NCI-H524 (cell line): ENCODE measurements at regions not wholly inside any gene's neighbourhood (a gene's known extent, or its start where the extent isn't known, plus 50 kb on each side); places are given as distances from the start of the nearest gene placed in this dataset.

ENCODE experiments used
- DNase-seq, 2 experiments: peaks; one replicate each; lab custom pipeline; 2025; lab: John Stamatoyannopoulos, UW

DNA sequence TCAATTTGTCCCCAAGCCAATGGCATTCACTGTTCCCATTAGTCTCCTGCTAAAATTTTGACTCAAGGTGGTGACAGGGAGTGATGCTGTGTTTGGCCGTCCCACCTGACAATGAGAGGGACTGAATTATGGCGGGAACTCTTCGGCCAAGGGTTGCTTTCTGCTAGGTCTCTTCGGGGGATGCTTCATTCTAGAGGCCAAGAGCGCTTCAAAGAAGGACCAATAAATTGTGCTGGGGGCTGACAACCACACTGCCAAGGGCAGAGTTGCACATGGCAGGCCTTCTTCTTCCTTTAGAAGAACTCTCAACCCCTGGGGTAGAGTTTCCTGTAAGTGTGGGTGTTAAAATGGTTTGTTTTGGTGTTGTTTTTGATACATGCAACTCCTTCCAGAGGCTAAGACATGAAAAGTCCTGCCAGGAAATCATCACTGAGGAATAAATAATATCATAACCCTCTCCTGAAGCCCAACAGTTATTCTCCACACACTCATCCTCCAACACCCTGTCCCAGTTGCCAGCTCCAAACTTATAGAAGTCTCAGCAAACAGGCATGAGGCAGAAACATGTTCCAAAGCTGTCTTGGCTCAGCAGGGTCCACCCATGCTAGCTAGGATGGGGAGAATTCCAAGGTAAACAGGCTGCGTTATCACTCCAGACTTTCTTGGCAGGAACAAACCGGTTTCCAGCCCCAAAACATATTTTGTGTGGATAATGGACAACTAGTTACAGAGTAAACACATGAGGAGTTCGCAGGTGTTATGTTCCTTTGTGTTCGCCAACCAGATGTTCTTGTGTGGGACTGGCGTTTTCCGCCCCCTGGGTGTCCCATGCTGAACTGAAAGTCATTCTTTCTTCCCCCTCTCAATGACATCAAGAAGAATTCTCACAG lies 396.7 kb upstream of the RGMA start:
- no peak for DNase-seq

DNA sequence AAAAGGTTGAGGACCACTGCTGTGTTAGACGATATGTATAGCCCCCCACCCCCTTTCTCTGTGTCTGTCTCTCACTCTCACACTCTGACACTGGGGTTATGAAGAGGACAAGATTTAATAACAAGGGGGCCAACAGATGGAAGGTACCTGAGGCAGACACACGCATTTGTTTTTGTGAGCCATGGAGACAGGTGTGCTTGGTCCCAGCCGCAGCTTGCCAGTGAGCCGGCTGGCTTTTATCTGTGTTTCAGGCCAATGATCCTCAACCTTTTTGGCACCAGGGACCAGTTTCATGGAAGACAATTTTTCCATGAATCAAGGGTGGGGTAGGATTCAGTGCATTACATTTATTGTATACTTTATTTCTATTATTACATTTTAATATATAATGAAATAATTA lies 394.9 kb upstream of the RGMA start:
- DNase-seq, result no peak

DNA sequence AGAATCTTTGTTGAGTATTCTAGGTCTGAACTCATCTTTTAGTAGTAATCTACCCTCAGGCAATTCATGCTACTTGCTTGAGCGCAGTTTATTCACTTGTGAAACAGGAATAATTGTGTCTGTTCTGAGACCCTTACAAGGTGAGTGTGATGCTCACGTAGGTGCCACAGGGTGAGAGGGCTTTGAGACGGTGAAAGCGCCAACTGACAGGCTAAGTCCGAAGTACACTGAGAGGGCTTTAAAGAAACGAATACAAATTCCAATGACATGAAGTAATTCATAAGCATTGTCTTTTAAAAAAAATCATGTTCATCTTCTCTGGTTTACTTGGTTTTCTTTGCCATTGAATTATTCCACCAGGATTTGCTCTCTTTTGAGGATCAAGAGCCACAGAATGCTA lies 393.7 kb upstream of the RGMA start:
- DNase-seq, result no peak

DNA sequence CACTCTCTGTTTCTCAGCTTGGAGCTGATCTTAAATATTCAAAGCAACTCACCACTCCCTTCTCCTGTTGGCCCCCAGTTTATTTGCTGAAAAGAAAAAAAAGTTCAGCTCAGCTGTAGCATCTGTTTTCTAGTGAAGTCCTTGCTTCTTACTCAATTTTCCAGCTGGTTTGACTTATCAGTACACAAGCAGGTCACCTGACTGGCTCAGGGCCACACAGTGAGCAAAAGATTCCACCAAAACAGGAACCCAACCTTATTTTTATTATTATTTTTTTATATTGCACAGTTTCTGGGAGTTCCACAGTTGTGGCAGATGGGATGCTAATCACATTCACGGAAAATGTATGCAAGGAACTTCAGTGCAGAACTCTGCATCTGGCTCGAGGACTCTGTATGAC lies 390.7 kb upstream of the RGMA start:
- DNase-seq, result no peak

DNA sequence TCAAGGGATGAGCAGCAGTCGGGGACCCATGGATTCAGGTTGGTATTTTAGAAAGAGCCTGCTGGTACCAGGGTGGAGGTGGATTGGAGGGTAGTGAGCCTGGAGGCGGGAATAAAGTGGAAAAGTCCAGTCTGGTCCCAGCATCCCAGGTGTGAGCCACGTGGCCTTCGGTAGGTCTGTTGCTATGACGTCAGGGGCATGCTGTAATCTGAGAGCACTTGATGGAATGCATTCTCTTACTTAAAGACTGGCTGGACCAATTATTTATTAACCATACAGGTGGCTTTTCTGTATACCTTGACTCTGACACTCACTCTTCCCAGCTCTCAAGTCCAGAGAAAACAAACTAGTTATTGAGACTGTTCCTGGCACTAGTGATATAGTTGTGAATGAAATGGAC lies 389.9 kb upstream of the RGMA start:
- DNase-seq, result no peak

DNA sequence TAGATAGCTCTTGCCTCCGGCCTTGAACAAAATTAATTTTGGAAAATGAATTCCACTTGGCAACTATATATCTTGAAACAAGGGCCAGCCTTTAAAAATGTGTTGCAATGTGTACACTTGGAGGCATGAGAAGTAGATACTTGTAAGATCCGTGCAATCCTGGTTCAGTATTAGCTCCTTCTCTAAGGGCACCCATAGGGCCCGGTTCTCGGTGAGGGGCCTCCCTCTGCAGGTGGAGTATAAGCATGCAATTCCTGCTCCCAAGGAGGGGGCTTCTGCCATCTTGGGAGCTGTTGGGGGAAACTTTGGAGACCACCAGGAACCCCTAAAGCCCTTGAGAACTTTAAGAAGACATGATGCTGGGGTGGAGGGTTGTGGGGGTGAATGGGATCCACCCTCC lies 388.7 kb upstream of the RGMA start:
- no peak for DNase-seq

DNA sequence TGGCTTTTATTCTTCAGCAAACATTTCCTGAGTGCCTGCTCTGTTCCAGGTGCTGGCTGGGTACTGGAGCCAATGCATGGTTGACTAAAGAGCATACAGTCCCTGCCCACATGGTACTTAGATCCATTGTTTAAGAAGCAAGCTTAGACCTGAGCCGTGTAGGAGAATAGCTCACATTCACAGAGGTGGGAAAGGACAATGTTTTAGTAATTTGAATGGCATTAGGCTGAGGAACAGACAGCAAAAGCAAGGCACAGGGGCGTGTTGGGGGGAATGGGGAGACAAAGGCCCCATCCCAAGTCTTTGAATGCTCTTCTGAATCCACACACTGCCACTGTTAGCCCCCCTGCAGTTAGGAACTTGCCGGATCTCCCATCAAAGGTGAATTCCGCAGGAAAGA lies 388.2 kb upstream of the RGMA start:
- no peak for DNase-seq

DNA sequence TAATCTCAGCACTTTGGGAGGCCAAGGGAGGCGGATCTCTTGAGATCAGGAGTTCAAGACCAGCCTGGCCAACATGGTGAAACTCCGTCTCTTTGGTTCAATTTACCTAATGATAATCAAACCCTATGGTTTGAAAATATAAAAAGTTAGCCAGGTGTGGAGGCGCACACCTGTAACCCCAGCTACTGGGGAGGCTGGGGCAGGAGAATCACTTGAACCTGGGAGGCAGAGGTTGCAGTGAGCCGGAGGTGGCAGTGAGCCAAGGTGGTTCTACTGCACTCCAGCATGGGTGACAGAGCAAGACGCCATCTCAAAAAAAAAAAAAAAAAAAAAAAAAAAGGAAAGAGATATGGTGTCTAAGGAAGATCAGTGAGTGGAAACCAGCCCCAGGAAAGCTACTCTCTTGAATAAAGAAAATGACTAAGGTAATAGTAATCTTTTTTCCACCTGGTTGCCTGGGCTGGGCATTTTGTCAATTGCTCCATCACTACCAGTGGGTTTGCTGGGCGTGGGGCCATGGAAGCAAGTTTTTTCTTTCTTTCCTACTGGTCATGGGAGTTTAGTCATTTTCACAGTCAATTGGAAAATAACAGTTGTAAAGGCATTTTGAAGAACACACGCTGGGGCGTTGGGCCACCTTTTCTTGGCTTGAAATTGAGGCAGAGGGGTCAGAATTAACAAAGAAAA lies 387.6 kb upstream of the RGMA start:
- DNase-seq, result no peak

DNA sequence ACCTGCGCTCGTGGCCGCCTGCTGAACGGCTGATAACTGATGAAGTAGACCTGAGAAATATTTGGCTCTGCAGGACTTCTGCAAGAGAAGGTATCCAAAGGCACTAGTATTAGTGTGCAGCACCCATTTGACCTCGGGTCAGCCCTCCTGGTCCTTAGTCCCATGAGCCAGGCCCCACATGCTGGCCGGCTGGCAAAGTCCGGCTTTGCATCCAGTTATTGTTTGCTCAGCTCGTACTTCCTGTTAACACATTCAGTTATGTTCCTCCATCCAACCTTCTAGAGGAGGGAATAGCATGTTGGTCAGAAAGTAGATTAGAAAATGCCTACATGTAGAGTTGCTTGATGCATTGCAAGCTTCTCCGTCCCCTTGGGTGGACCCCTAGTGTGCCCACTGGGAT lies 385.7 kb upstream of the RGMA start:
- no peak for DNase-seq

DNA sequence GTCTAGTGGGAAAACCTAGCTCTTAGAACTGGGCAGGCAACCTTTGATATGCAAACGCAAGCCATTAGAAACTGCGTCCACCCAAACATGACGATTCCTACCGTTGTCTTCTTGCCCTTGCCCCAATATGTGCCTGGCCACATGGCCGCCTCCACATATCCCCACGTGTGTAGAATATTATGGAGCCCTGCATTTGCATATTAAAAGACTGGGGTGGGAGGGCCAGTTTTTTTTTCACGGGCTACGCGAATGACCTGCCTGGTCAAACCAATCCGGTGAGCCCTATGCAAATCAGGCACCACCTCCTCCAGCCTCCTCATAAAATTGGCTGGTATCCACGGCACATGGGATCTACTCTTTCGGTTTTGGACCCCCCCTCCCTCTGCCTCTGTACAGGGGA lies 381.0 kb upstream of the RGMA start:
- DNase-seq, result no peak

DNA sequence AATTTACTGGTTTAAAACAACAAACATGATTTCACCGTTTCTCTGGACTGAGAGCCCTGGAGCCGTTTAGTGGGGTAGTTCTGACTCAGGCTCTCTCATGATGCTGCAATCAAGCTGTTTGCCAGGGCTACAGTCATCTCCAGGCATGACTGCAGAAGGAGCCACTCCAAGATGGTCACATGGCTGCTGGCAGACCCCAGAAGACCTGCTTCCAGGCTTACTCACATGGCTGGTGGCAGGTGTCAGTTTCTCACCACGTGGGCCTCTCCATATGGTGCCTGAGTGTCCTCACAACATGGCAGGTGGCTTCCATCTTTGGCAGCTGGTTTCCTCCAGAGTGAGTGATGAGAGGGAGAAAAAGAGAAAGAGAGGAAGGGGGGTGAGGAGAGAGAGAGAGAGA lies 378.3 kb upstream of the RGMA start:
- DNase-seq, result peak; percentile 99 to 100

DNA sequence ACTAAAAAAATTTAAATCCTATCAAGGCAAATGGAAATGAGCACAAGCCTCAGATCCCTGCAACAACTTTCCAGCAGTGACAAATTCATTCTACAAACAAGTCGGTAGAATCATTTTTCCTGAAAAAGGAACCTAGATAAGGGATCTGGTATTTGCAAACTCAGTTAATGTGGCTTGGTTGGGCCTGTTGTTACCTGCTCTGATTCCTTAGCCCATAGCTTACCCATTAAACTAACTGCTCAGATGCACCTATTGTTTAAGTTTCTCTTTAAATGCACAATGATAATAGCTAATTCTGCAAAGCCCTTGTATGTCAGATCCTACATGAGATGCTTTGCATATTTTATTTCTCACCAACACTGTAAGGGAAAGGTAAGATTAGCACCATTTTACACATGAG lies 377.4 kb upstream of the RGMA start:
- DNase-seq, result peak in 1 of 2 experiments; percentile 33

DNA sequence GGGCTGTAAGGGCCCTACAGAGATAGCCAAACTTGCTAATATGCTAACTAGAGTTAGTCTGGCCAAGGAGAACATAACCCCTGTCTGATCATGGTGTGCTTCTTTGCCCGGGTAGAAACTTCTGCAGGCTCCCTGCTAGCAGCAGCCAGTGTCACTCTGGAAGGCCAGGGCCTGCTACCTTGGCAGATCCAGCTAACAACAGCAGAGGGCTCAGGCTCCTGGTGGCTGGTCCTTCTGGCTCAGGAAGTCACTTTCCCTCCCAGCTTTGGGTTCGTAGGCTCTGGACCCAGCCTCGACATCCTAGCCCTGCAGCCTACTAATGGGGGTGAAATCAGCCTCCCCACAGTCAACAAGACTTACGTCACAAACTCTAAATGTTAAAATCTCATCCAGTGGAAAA lies 373.7 kb upstream of the RGMA start:
- no peak for DNase-seq

DNA sequence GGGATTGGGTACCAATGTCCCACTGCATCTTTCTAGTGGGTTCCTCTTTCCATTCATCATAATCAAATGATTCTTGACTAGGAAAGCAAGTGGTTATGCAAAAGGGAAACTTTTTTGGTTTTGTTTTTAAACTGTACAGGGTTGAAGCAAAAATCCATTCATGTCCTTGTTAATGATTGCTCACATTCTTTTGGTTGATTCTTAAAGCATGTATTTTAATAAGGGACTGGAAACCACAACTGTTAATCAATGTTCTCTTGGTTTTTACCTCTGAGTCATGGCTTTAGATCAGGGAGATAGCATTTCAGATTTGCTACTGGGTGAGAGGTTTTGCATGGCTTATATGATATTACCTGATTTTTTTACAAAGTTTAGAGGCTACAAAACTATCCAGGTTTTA lies 371.7 kb upstream of the RGMA start:
- no peak for DNase-seq

DNA sequence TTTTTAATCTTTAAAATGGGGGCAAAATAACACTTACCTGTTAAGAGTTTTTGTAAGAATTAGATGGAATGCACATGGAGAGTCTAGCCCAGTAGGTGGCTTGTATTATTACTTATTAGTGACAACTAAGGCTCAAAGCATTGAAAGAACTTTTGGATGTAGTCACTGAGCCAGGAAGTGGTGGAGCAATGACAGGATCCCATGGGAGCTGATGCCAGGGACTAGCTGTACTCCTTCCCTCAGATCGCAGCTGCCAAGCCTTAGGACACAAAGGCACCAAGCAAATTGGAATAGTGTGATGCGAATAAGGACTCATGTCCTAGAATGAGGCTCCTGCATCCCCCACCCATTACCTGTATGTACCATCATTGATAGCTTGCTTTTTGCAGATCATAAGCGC lies 370.4 kb upstream of the RGMA start:
- DNase-seq, result no peak

DNA sequence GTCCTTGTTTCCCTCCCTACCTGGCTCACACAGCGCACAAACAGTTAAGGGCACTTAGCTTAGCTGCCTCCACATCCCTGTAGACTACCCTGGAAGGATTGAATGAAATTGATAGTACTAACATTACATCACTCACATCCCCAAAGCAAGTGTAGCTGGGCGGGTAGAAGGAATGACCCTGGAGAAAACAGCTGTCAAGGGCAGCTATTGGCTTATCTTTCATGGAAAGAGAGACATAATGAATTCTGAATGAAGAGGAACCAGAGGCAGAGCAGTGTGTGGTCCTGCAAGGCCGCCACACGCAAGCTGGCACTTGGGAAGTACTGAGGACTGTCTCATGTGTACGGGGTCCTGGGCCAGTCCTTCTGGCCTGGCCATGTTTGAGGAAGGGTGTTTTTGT lies 369.6 kb upstream of the RGMA start:
- DNase-seq, result no peak

DNA sequence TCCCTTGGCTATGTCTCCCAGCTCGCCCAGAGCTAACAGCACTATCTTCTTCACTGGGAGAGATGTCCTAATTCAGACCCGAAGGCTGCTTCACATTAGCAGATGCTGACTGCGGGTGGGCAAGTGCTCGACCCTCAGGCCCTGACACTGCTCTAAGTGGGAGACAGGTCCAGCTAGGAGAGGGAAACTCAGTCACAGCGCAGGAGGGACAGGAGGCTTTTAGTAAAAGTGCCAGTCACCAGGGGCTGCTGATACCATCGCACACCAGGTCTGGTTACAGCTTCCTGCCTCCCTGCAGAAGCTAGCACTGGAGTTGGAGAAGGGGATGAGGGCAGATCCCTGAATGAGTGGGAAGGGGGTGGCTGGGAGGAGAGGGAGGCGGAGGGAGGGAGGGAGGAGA lies 365.8 kb upstream of the RGMA start:
- DNase-seq, result no peak

DNA sequence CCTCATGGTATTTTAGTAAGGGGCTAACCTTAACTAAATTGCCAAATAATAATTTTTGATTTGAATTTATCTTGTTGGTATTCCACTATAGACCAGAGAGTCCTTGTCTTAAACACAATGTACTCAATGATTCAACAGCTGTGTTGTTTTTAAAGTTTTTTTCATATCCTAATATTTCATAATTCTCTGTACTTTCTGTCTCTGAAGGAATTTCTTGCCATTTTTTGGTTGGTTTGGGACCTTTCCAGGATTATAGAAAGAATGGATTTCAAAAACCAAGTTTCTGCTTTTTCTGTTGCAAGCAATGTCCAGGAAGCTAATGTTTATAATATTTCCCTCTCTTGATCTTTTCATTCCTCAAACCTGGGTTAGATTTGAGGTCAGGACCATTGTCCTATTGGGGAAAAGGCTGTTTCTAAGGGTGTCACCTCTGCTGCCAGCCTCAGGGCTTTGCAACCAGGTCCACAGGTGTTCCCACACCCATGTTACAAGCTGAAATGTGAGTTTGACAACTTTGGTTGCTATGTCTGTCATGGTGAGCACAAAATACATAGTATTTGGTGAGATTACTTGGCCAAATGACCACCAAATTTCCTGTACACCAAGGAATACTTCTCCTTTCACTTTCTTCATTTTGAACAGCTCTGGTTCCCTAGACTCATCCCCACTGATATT lies 363.7 kb upstream of the RGMA start:
- DNase-seq, result no peak

DNA sequence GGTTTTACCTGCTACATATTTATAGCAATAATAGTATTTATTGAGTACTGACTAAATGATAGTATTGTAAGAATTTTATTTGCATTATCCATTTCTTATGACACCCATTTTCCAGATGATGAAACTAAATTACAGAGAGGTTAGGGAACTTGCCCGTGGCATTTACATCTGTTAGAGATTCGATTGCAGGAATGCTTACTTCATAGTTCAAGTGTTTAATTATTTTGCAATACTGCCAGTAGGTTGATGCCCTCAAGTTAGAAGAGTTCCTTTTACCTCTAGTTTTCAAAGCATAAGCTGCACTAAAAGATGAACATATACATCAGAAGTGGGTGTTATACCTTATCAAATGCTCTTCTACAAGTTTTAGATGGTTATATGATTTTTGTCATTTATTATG lies 362.8 kb upstream of the RGMA start:
- DNase-seq, result no peak

DNA sequence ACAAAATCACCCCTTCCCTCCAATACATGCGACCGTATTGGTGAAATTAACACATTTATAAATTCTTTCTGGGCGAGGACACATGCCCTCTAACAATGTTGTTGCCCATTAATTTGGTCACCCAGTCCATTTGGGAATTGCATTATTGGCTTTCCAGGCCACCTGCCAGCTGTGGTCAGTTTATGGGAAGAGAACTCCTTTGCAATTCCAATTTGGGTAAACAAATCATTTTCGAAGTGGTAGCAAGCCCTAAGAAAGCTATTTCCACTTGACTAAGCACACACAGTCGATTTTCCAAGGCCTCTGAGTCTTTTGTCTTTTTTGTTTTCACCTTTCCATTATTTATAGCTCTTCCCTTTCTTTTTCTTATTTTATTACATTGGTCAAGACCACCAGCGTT lies 362.3 kb upstream of the RGMA start:
- no peak for DNase-seq

DNA sequence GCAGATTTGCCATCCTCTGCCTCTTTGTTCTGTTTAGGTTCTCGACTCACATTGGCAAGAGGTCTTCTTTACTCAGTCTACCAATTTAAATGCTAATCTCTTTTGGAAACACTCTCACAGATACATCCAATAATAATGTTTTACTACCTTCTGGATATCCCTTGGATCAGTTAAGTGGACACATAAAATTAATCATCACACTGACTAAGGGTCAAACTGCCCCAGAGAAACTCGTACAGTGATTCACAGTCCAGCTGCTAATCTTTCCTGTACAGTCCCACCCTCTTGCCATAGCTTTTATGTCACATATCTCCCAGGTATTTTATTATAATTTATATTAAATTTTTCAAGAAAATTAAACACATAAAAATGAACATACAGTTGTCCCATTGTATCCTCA lies 360.8 kb upstream of the RGMA start:
- no peak for DNase-seq

DNA sequence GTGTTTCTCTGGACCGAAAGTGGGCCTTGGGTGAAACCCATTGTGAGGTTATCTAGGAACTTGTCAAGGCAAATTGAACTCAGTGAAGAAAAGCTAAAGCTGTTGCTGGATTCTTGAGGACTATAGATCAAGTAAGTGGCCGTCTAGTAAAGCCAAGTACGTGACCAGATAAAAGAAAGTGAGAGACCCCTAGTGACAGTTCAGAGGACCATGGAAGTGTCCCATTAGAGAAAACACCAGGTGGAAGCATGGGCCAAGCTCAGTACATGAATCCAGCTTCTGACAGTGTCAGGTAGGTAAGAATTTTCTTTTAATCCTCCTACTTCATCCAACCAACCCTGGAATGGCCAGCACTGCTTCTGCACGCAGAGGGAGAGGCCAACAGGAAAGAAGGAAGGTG lies 349.3 kb upstream of the RGMA start:
- peak in 1 of 2 experiments; percentile 9 for DNase-seq

DNA sequence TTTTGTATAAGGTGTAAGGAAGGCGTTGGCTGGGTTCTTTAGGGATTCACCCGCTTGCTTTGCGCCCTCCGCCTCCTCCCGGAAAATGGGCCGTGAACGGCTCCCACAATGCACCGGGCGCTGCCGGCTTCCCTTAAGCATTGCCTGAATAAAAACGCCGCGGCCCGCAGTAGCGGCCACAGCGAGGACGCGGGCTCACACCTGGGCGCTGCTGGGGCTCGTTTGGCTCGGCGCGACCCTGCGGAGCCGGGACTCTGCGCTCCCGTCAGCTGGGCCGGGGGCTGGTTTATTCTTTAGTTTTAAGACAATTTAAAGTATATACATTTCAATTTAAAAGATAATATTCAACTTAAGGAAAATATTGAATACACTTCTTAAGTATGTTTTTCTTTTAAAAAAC lies 343.5 kb upstream of the RGMA start:
- DNase-seq, result no peak
